ENCODE measurements at regions not wholly inside any gene's neighbourhood (a gene's known extent, or its start where the extent isn't known, plus 50 kb on each side); places are given as distances from the start of the nearest gene placed in this dataset.

DNA sequence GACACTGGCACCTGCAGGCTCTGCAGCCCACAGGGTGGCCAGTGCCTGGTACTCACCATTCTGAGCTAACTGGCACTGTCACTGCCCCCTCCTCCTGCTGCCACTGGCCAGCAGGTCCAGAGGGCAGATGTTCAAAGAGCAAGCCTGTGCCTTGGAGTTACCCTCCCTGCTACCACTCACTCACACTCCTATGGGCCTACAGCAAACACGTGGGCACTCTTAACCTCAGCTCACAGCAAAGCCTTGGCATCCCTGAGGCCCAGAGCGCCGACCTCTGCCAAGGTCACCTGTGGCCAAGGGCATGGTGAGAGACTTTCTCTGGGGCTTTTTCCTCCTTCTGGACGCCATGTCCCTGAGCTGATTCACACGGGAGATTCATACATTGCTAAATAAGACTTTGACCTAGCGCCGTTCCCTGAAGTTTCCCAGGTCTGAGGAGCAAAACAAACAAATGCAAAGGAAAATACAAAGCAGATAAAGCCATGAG, 270.0 kb upstream of the PPP2R2D start:
- DNase-seq (ENCODE audit: low read depth) (no peak), FAIRE-seq (no peak)
- Histone ChIP-seq H3K36me3 (ENCODE audit: control insufficient read depth, insufficient read depth, low read length) (no peaks in the 10 kb centered on the region), H3K27me3 (ENCODE audit: control insufficient read depth, insufficient read depth, low read length) (no peaks in the 10 kb centered on the region), H3K4me3 (ENCODE audit: low read depth, low read length) (no peak overlapping the region)
- TF ChIP-seq, protein P1, sequence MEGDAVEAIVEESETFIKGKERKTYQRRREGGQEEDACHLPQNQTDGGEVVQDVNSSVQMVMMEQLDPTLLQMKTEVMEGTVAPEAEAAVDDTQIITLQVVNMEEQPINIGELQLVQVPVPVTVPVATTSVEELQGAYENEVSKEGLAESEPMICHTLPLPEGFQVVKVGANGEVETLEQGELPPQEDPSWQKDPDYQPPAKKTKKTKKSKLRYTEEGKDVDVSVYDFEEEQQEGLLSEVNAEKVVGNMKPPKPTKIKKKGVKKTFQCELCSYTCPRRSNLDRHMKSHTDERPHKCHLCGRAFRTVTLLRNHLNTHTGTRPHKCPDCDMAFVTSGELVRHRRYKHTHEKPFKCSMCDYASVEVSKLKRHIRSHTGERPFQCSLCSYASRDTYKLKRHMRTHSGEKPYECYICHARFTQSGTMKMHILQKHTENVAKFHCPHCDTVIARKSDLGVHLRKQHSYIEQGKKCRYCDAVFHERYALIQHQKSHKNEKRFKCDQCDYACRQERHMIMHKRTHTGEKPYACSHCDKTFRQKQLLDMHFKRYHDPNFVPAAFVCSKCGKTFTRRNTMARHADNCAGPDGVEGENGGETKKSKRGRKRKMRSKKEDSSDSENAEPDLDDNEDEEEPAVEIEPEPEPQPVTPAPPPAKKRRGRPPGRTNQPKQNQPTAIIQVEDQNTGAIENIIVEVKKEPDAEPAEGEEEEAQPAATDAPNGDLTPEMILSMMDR (IDR thresholded peaks at IDR 0.05; ENCODE audit: insufficient read depth, low read length, severe bottlenecking): no peak

DNA sequence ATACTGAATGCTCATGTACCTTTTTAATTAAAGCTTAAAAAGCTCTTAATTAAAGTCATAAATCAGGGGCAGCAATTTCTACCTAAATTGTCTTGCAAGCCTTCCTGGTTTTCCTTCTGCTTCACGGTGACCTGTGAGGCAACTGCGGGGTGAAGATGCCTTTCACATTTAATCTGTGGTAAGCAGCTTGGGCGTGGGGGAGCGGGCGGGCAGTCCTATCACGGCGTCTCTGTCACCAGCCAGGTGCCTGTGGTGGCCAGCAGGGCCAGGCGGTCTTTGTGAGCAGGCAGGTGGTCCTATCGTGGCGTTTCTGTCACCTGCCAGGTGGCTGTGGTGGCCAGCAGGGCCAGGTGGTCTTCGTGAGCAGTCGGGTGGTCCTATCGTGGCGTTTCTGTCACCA, 269.2 kb upstream of the PPP2R2D start:
- DNase-seq (ENCODE audit: low read depth): no peak
- TF ChIP-seq, protein P1 (IDR thresholded peaks at IDR 0.05; ENCODE audit: insufficient read depth, low read length, severe bottlenecking): no peak
- FAIRE-seq: no peak
- Histone ChIP-seq H3K27me3 (ENCODE audit: control insufficient read depth, insufficient read depth, low read length) (no peaks in the 10 kb centered on the region), H3K4me3 (ENCODE audit: low read depth, low read length) (no peak overlapping the region), H3K36me3 (ENCODE audit: control insufficient read depth, insufficient read depth, low read length) (no peaks in the 10 kb centered on the region)

DNA sequence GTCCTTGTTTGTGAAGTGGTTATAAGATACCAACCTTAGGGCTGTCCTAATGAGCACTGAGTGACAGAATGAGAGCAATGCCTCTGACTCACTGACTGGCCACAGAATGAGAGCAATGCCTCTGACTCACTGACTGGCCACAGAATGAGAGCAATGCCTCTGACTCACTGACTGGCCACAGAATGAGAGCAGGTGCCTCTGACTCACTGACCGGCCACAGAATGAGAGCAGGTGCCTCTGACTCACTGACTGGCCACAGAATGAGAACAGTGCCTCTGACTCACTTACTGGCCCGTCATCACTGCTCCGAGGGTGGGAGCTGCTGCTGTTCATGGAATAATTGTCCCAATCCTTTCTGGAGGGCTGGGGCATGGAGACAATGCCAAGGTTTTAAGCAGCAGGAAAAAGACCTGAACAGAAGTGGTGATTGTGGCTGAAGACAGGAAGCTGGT, 265.2 kb upstream of the PPP2R2D start:
- FAIRE-seq (no peak), DNase-seq (ENCODE audit: low read depth) (no peak)
- H3K27me3 ChIP-seq (ENCODE audit: control insufficient read depth, insufficient read depth, low read length): no peaks in the 10 kb centered on the region
- H3K36me3 ChIP-seq (ENCODE audit: control insufficient read depth, insufficient read depth, low read length): no peaks in the 10 kb centered on the region
- no peak overlapping the region for H3K4me3 ChIP-seq (ENCODE audit: low read depth, low read length)
- TF ChIP-seq, protein P1 (IDR thresholded peaks at IDR 0.05; ENCODE audit: insufficient read depth, low read length, severe bottlenecking): no peak

DNA sequence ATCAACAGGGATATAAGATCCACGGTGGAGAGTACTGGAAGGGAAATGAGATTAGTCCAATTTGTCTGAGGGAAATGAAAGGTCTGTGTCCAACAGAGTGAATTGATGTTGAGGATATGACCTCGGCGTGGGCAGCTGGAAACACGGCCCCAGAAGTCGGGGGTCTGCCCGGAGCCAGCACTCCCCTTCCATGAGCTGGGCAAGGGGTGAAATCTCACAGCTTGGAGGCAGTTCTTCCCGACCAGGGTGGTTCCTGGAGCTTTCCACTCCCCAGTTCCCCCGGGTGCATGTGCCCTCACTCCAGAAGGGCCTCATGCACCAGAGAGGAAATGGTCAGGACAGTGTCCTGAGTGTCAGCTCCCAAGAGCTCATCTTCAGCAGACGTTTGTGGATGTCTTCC, 264.7 kb upstream of the PPP2R2D start:
- Histone ChIP-seq H3K4me3 (ENCODE audit: low read depth, low read length) (no peak overlapping the region), H3K36me3 (ENCODE audit: control insufficient read depth, insufficient read depth, low read length) (no peaks in the 10 kb centered on the region), H3K27me3 (ENCODE audit: control insufficient read depth, insufficient read depth, low read length) (no peaks in the 10 kb centered on the region)
- no peak for FAIRE-seq
- TF ChIP-seq, protein P1 (IDR thresholded peaks at IDR 0.05; ENCODE audit: insufficient read depth, low read length, severe bottlenecking): no peak
- no peak for DNase-seq (ENCODE audit: low read depth)

DNA sequence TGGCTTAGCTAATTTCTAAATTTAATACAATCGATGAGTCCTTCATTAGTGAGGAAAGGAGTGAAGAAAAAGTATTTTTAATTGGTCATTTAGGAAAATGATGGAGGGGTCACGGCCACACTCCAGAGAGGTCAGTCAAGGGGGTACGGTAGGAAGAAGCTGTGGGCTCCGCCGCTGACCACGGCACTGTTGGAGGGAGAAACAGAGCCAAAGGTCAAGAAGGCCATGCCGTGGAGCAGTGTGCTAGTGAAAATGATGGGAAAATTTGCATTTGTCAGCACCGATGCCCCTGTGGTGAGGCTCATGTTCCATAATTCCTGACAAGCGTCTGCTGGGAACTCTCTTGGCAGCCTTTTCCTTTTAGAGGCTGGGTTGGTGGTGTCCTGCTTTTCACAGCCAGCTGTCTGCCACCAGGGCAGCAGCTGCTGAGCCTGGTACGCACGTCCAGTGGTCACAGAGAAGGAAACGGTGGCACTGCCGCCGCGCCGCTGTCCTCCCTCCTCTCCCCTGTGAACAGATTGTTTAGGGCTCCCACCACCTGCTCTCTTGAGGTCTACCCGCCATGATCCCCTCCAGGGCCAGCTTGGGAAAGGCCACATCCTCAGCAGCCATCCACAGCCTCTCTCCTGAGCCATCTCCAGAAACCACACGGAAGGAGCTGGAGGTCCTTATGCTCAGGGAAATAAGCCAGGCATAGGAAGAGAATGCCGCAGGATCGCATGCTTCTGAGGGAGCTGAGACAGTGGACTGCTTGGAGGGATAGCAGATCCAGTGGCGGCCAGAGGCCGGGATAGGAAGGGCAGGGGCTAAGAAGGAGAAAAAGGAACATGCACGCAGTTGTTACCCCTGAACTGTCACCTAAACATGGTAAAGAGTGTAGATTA, 263.7 kb upstream of the PPP2R2D start:
- TF ChIP-seq, protein P1 (IDR thresholded peaks at IDR 0.05; ENCODE audit: insufficient read depth, low read length, severe bottlenecking): no peak
- FAIRE-seq: no peak
- Histone ChIP-seq H3K27me3 (ENCODE audit: control insufficient read depth, insufficient read depth, low read length) (no peaks in the 10 kb centered on the region), H3K36me3 (ENCODE audit: control insufficient read depth, insufficient read depth, low read length) (no peaks in the 10 kb centered on the region), H3K4me3 (ENCODE audit: low read depth, low read length) (no peak overlapping the region)
- DNase-seq (ENCODE audit: low read depth): no peak

Data from bronchial epithelial cell (primary cell).